Gastroesophageal sphincter (tissue), 4 donors: ENCODE measurements at regions not wholly inside any gene's neighbourhood (a gene's known extent, or its start where the extent isn't known, plus 50 kb on each side); places are given as distances from the start of the nearest gene placed in this dataset.

Experiments used
- ATAC-seq: fragments of 150-250 bp; one replicate; pipeline ENCODE4 v1.9.1; 2016; ENCODE audit warnings: mild to moderate bottlenecking, moderate library complexity
- H3K27ac ChIP-seq, 4 donors: fragments of 200-600 bp; sonication (generic) in 3 of 4; 1 replicate in 3 of 4; 2 replicates in 1 of 4; pipeline ENCODE4 v1.5.1; 2016 to 2019
- H3K27me3 ChIP-seq: fragments of 200-600 bp; sonication (generic); one replicate; pipeline ENCODE4 v1.5.1; 2019
- H3K36me3 ChIP-seq, 2 donors: fragments of 200-600 bp; sonication (generic); one replicate each; pipeline ENCODE4 v1.5.1; 2019; ENCODE audit warnings: control low read depth in 1 of 2
- H3K4me1 ChIP-seq, 3 donors: fragments of 200-600 bp; sonication (generic); 1 replicate in 2 of 3; 2 replicates in 1 of 3; pipeline ENCODE4 v1.5.1; 2016 to 2019; ENCODE audit warnings: control low read depth in 2 of 3
- H3K4me3 ChIP-seq, 2 donors: fragments of 200-600 bp; sonication (generic); one replicate each; pipeline ENCODE4 v1.5.1; 2019; ENCODE audit warnings: mild to moderate bottlenecking in 1 of 2, moderate library complexity in 1 of 2
- H3K9me3 ChIP-seq, 3 donors: fragments of 200-600 bp; sonication (generic); one replicate each; pipeline ENCODE4 v1.5.1; 2017 to 2019; ENCODE audit warnings: control low read depth in 2 of 3
- EP300 ChIP-seq: sonication (generic); formaldehyde crosslinking; IDR thresholded peaks from one replicate; pipeline ENCODE4 v1.6.1; 2017; ENCODE audit warnings: antibody characterized with exemption, mild to moderate bottlenecking
- POLR2A ChIP-seq, 2 donors: fragments of 450-650 bp; IDR thresholded peaks; one replicate each; pipeline ENCODE4 v1.6.1; 2017; ENCODE audit warnings: antibody characterized with exemption in 2 of 2, mild to moderate bottlenecking in 2 of 2, moderate library complexity in 1 of 2
- POLR2AphosphoS5 ChIP-seq: sonication (generic); formaldehyde crosslinking; IDR thresholded peaks from one replicate; pipeline ENCODE4 v1.6.1; 2017; ENCODE audit warnings: antibody characterized with exemption
- WGBS, 2 donors: methylation state at CpG; one replicate each; pipeline ENCODE4 v1.1.5; 2018; ENCODE audit warnings: low coverage in 1 of 2; 5-methylcytosine and 5-hydroxymethylcytosine counted together
- TF ChIP-seq, protein P1 (sequence below), 4 experiments: fragments of 200-600 bp in 2 of 4; fragments of 450-650 bp in 2 of 4; sonication (generic) in 1 of 4; IDR thresholded peaks; one replicate each; pipeline ENCODE4 v1.5.1; 2017 to 2019; ENCODE audit warnings: antibody characterized with exemption in 4 of 4, mild to moderate bottlenecking in 2 of 4, moderate library complexity in 2 of 4

- Histone ChIP-seq H3K36me3 (no peaks in the 10 kb centered on the region), H3K9me3 (peaks cover 0 to 4% (median 0%) of the 10 kb centered on the region in 3 donors), H3K27me3 (no peaks in the 10 kb centered on the region), H3K4me3 (no peak overlapping the region), H3K4me1 (no peaks in the 10 kb centered on the region), H3K27ac (no peak overlapping the region)
- TF ChIP-seq EP300 (no peak), POLR2A (IDR thresholded peaks at IDR 0.05) (no peak), POLR2AphosphoS5 (no peak)
- TF ChIP-seq, protein P1, sequence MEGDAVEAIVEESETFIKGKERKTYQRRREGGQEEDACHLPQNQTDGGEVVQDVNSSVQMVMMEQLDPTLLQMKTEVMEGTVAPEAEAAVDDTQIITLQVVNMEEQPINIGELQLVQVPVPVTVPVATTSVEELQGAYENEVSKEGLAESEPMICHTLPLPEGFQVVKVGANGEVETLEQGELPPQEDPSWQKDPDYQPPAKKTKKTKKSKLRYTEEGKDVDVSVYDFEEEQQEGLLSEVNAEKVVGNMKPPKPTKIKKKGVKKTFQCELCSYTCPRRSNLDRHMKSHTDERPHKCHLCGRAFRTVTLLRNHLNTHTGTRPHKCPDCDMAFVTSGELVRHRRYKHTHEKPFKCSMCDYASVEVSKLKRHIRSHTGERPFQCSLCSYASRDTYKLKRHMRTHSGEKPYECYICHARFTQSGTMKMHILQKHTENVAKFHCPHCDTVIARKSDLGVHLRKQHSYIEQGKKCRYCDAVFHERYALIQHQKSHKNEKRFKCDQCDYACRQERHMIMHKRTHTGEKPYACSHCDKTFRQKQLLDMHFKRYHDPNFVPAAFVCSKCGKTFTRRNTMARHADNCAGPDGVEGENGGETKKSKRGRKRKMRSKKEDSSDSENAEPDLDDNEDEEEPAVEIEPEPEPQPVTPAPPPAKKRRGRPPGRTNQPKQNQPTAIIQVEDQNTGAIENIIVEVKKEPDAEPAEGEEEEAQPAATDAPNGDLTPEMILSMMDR (IDR thresholded peaks at IDR 0.05) = no peak
- no peak for ATAC-seq
- 42 to 61% methylated on average over 9 to 10 of the region's 10 CpGs for WGBS, 2 donors
Measured at GRCh38 chr9:2966565-2967300, 122.8 kb upstream of the PUM3 start.

DNA sequence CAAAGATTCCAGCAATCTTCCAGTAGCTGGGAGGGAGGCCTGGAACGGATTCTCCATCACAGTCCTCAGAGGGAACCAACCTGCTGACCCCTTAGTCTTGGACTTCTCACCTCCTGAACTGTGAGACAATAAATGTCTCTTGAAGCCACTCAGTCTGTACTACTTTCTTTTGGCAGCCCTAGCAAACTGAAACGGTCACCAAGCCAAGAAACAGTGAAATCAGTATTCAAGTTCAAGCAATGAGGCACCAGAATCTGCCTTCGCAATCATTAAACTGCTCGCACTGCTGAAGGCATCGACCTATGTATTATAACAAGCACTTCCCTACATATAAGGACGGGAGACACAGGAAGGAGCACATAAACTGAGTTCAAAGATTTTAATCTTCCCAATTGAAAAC, 120.6 kb upstream of the PUM3 start:
- H3K4me3 ChIP-seq = no peak overlapping the region
- no peaks in the 10 kb centered on the region for H3K9me3 ChIP-seq
- no peaks in the 10 kb centered on the region for H3K36me3 ChIP-seq
- TF ChIP-seq POLR2A (IDR thresholded peaks at IDR 0.05) (no peak), POLR2AphosphoS5 (no peak), EP300 (no peak)
- TF ChIP-seq, protein P1 (IDR thresholded peaks at IDR 0.05) = no peak
- no peaks in the 10 kb centered on the region for H3K27me3 ChIP-seq
- no peaks in the 10 kb centered on the region for H3K4me1 ChIP-seq
- no peak overlapping the region for H3K27ac ChIP-seq
- 35 to 45% methylated on average over 5 of the region's 6 CpGs for WGBS, 2 donors
- no peak for ATAC-seq

GRCh38 chr9:2963307-2963706, 119.4 kb upstream of the PUM3 start:
- no peak for ATAC-seq
- no peaks in the 10 kb centered on the region for H3K9me3 ChIP-seq
- H3K36me3 ChIP-seq = no peaks in the 10 kb centered on the region
- TF ChIP-seq EP300 (no peak), POLR2A (IDR thresholded peaks at IDR 0.05) (no peak), POLR2AphosphoS5 (no peak)
- no peaks in the 10 kb centered on the region for H3K4me1 ChIP-seq
- H3K4me3 ChIP-seq = no peak overlapping the region
- no peak overlapping the region for H3K27ac ChIP-seq
- WGBS, 2 donors = 89 to 92% methylated on average over 2 of the region's 2 CpGs
- no peaks in the 10 kb centered on the region for H3K27me3 ChIP-seq

- Histone ChIP-seq H3K36me3 (no peaks in the 10 kb centered on the region), H3K4me1 (no peaks in the 10 kb centered on the region), H3K27ac (no peak overlapping the region), H3K27me3 (no peaks in the 10 kb centered on the region), H3K4me3 (no peak overlapping the region), H3K9me3 (no peaks in the 10 kb centered on the region)
- WGBS, 2 donors = 83 to 90% methylated on average over 5 to 6 of the region's 6 CpGs
- TF ChIP-seq POLR2A (IDR thresholded peaks at IDR 0.05) = no peak
- TF ChIP-seq, protein P1 (IDR thresholded peaks at IDR 0.05) = no peak
- no peak for TF ChIP-seq EP300
- TF ChIP-seq POLR2AphosphoS5 = no peak
- ATAC-seq = no peak
Measured at GRCh38 chr9:2962471-2963172, 118.7 kb upstream of the PUM3 start.

GRCh38 chr9:2958219-2958618, 114.3 kb upstream of the PUM3 start:
- WGBS, 2 donors = 81 to 85% methylated on average over 2 of the region's 2 CpGs
- Histone ChIP-seq H3K27ac (no peak overlapping the region), H3K4me3 (no peak overlapping the region), H3K9me3 (no peaks in the 10 kb centered on the region), H3K4me1 (no peaks in the 10 kb centered on the region), H3K36me3 (no peaks in the 10 kb centered on the region), H3K27me3 (no peaks in the 10 kb centered on the region)
- TF ChIP-seq POLR2A (IDR thresholded peaks at IDR 0.05) = no peak
- TF ChIP-seq, protein P1 (IDR thresholded peaks at IDR 0.05) = no peak
- TF ChIP-seq POLR2AphosphoS5 = no peak
- TF ChIP-seq EP300 = no peak
- no peak for ATAC-seq
